Spleen (tissue), 11 donors: ENCODE measurements at regions not wholly inside any gene's neighbourhood (a gene's known extent, or its start where the extent isn't known, plus 50 kb on each side); places are given as distances from the start of the nearest gene placed in this dataset.
"Not testable (repeated sequence)": the region's sequence is repeated elsewhere in the genome, so short reads cannot be mapped to it uniquely, and the experiment has no call there.

ENCODE experiments used
- DNase-seq: peaks from one replicate; pipeline ENCODE4 v3.0.0-alpha.2; 2020
- H3K27ac ChIP-seq, 8 donors: fragments of 200-600 bp; sonication (generic) in 7 of 8; 1 replicate in 4 of 8; 2 replicates in 4 of 8; pipeline versions ENCODE4 v1.5.0 to v1.8.0; 2016 to 2021; ENCODE audit warnings: inconsistent platforms in 4 of 8, mild to moderate bottlenecking in 4 of 8, moderate library complexity in 1 of 8
- H3K27me3 ChIP-seq, 7 donors: fragments of 200-600 bp; sonication (generic) in 6 of 7; replicated peaks in 1 of 7; 1 replicate in 4 of 7; 2 replicates in 3 of 7; pipeline versions ENCODE4 v1.5.0 to v1.8.0; 2016 to 2021; ENCODE audit warnings: inconsistent platforms in 3 of 7, mild to moderate bottlenecking in 1 of 7
- H3K36me3 ChIP-seq, 6 donors: fragments of 200-600 bp; sonication (generic) in 5 of 6; 1 replicate in 4 of 6; 2 replicates in 2 of 6; pipeline versions ENCODE4 v1.5.0 to v1.8.0; 2016 to 2021; ENCODE audit warnings: inconsistent platforms in 2 of 6
- H3K4me1 ChIP-seq, 6 donors: fragments of 200-600 bp; sonication (generic) in 5 of 6; 1 replicate in 3 of 6; 2 replicates in 3 of 6; pipeline versions ENCODE4 v1.5.0 to v1.8.0; 2016 to 2021; ENCODE audit warnings: inconsistent platforms in 3 of 6
- H3K4me3 ChIP-seq, 8 donors: fragments of 200-600 bp; sonication (generic) in 7 of 8; 1 replicate in 4 of 8; 2 replicates in 4 of 8; pipeline versions ENCODE4 v1.5.0 to v1.8.0; 2016 to 2021; ENCODE audit warnings: inconsistent platforms in 4 of 8, mild to moderate bottlenecking in 4 of 8, moderate library complexity in 2 of 8
- H3K9me3 ChIP-seq, 8 donors: fragments of 200-600 bp; sonication (generic) in 7 of 8; 1 replicate in 4 of 8; 2 replicates in 4 of 8; pipeline versions ENCODE4 v1.5.0 to v1.8.0; 2016 to 2021; ENCODE audit warnings: inconsistent platforms in 4 of 8
- POLR2A ChIP-seq, 3 donors: fragments of 450-650 bp; IDR thresholded peaks; one replicate each; pipeline ENCODE4 v1.5.1; 2017; ENCODE audit warnings: antibody characterized with exemption in 3 of 3, mild to moderate bottlenecking in 1 of 3
- POLR2AphosphoS5 ChIP-seq, 3 donors: sonication (generic); formaldehyde crosslinking; IDR thresholded peaks; one replicate each; pipeline ENCODE4 v1.5.1; 2017; ENCODE audit warnings: antibody characterized with exemption in 3 of 3
- WGBS, 5 donors: extraction: QIAGEN DNeasy Blood & Tissue Kit in 3 of 5; methylation state at CpG; one replicate each; pipeline versions ENCODE4 v1.1.5 to v1.1.7; 2013 to 2018; 5-methylcytosine and 5-hydroxymethylcytosine counted together
- intact Hi-C: fragments of 100-400 bp; cut with DNase I; formaldehyde crosslinking; loops from one replicate; pipeline ENCODE4 v1.15.0; 2023; ENCODE audit warnings: low total_unique reads
- TF ChIP-seq, protein P1 (sequence below), 11 experiments: fragments of 200-600 bp in 7 of 11; fragments of 450-650 bp in 4 of 11; sonication (generic) in 4 of 11; IDR thresholded peaks in 8 of 11; conservative IDR thresholded peaks in 3 of 11; 1 replicate in 7 of 11; 2 replicates in 4 of 11; pipeline versions ENCODE4 v1.4.0 to v1.8.0; 2016 to 2021; ENCODE audit warnings: antibody characterized with exemption in 11 of 11, inconsistent platforms in 4 of 11, mild to moderate bottlenecking in 1 of 11
- donor health status: healthy with polysubstance abuse.
- donor health status: DM: no; HTN: no; CAD: no; lungs with moderate emphysema.
- donor health status: DM: no; HTN: no; CAD: no.
- donor health status: Bipolar disorder and iron deficiency.
- donor health status: healthy.
- donor health status: DM: no; HTN: no; CAD: no.
- donor health status: DM: yes; HTN: yes; CAD: no.

DNA sequence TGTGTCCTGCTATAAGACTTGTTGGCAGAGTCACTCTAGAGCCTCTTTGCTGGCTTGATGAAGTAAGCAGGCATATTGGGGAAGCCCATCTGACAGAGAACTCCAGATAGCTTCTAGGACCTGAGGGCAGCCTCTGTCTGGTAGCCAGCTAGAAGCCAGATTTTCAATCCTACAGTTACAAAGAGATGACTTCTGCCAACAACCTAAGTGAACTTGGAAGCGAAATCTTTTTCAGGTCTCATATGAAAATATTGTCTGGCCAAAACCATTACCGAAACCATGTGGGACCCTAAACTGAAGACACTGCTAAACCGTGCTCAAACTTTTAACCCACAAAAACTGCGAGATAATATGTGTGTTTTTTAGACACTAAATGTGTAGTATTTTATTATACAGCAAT lies 140.9 kb downstream of the MRPS30 start:
- no peaks in the 10 kb centered on the region for H3K36me3 ChIP-seq
- no peak for DNase-seq
- H3K27ac ChIP-seq, result no peak overlapping the region
- H3K4me1 ChIP-seq, result no peaks in the 10 kb centered on the region
- 87 to 97% (median 90%) methylated on average over 4 of the region's 4 CpGs for WGBS, 5 donors
- H3K4me3 ChIP-seq, result no peak overlapping the region
- intact Hi-C loops, result no loop called here
- TF ChIP-seq POLR2AphosphoS5 (IDR thresholded peaks at IDR 0.05) (no peak), POLR2A (IDR thresholded peaks at IDR 0.05) (no peak)
- TF ChIP-seq, protein P1, sequence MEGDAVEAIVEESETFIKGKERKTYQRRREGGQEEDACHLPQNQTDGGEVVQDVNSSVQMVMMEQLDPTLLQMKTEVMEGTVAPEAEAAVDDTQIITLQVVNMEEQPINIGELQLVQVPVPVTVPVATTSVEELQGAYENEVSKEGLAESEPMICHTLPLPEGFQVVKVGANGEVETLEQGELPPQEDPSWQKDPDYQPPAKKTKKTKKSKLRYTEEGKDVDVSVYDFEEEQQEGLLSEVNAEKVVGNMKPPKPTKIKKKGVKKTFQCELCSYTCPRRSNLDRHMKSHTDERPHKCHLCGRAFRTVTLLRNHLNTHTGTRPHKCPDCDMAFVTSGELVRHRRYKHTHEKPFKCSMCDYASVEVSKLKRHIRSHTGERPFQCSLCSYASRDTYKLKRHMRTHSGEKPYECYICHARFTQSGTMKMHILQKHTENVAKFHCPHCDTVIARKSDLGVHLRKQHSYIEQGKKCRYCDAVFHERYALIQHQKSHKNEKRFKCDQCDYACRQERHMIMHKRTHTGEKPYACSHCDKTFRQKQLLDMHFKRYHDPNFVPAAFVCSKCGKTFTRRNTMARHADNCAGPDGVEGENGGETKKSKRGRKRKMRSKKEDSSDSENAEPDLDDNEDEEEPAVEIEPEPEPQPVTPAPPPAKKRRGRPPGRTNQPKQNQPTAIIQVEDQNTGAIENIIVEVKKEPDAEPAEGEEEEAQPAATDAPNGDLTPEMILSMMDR (IDR thresholded peaks at IDR 0.05 in 8 of 11, conservative IDR thresholded peaks at IDR 0.05 in 3 of 11), result no peak
- H3K9me3 ChIP-seq, result no peaks in the 10 kb centered on the region
- no peaks in the 10 kb centered on the region for H3K27me3 ChIP-seq

DNA sequence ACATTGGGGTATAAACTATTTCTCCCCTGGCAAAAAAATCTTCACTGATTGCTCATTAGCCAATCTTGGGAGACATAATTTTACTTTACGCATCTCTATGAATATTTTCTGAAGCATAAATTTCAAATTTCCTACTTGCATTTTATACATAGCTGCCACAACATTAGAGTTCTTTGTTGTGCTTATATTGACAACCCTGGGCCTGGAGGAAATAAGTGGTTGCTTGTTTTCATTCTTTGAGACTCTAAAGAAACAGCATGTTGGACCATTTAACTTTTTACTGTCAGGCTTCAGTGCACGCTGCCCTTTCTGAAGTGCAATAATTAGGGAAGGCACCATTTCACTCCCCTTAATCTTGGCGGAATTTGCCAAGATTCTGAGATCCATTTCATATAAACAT lies 142.6 kb downstream of the MRPS30 start:
- no peak for DNase-seq
- Histone ChIP-seq H3K4me1 (no peaks in the 10 kb centered on the region), H3K36me3 (no peaks in the 10 kb centered on the region), H3K27ac (no peak overlapping the region), H3K27me3 (no peaks in the 10 kb centered on the region), H3K9me3 (no peaks in the 10 kb centered on the region), H3K4me3 (no peak overlapping the region)
- TF ChIP-seq, protein P1 (IDR thresholded peaks at IDR 0.05 in 8 of 11, conservative IDR thresholded peaks at IDR 0.05 in 3 of 11), result no peak
- no peak for TF ChIP-seq POLR2AphosphoS5 (IDR thresholded peaks at IDR 0.05)
- TF ChIP-seq POLR2A (IDR thresholded peaks at IDR 0.05), result no peak
- WGBS, 5 donors, result 86 to 95% (median 89%) methylated on average over 3 of the region's 3 CpGs
- intact Hi-C loops, result no loop called here

DNA sequence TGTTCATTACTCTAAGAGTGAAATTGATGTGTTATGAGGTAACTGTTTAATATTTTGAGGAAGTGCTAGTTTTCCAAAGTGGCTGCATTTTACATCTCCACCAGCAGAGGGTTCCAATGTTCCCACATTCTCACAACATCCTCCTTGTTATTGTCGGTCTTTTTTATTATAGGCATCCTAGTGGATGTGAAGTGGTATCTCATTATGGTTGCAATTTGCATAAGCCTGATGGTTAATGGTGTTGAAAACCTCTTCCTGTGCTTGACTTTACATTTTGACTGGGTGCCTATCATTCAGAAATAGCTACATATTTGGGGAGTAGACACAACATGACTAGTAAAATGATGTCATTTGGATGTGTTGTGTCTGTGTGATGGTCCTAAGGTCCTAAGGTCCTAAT lies 143.6 kb downstream of the MRPS30 start:
- intact Hi-C loops, result no loop called here
- Histone ChIP-seq H3K9me3 (no peaks in the 10 kb centered on the region), H3K27ac (no peak overlapping the region), H3K4me3 (no peak overlapping the region), H3K27me3 (no peaks in the 10 kb centered on the region), H3K4me1 (no peaks in the 10 kb centered on the region), H3K36me3 (no peaks in the 10 kb centered on the region)
- no peak for DNase-seq
- 0 to 10% (median 8%) methylated on average over 1 of the region's 1 CpG for WGBS, 5 donors
- TF ChIP-seq, protein P1 (IDR thresholded peaks at IDR 0.05 in 8 of 11, conservative IDR thresholded peaks at IDR 0.05 in 3 of 11), result peak in 7 of 11 experiments; percentile 35 to 57 (median 51)
- TF ChIP-seq POLR2AphosphoS5 (IDR thresholded peaks at IDR 0.05), result no peak

DNA sequence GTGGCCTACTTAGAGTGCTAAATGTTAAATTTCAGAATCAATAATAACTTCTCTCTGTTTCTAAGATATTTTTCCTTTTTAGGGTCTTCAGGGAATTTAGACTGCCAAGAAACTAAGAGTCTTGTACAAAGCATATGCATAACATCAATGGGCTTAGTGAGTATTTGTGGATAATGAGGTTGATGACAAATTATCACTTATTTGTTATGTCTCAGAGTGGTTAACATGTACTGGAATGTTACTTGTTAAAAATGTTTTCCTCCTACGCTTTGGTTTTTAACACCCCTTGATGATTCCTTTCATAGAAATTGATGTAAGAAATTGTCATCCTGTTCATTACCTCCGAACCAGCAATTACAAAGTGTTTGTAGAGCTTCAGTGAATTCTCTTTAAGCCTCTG lies 144.3 kb downstream of the MRPS30 start:
- TF ChIP-seq POLR2A (IDR thresholded peaks at IDR 0.05), result no peak
- TF ChIP-seq, protein P1 (IDR thresholded peaks at IDR 0.05 in 8 of 11, conservative IDR thresholded peaks at IDR 0.05 in 3 of 11), result no peak
- TF ChIP-seq POLR2AphosphoS5 (IDR thresholded peaks at IDR 0.05), result no peak
- Histone ChIP-seq H3K4me1 (no peaks in the 10 kb centered on the region), H3K27me3 (no peaks in the 10 kb centered on the region), H3K27ac (no peak overlapping the region), H3K4me3 (no peak overlapping the region), H3K9me3 (no peaks in the 10 kb centered on the region), H3K36me3 (no peaks in the 10 kb centered on the region)
- intact Hi-C loops, result no loop called here
- 69 to 84% (median 78%) methylated on average over 2 of the region's 2 CpGs for WGBS, 5 donors
- no peak for DNase-seq

DNA sequence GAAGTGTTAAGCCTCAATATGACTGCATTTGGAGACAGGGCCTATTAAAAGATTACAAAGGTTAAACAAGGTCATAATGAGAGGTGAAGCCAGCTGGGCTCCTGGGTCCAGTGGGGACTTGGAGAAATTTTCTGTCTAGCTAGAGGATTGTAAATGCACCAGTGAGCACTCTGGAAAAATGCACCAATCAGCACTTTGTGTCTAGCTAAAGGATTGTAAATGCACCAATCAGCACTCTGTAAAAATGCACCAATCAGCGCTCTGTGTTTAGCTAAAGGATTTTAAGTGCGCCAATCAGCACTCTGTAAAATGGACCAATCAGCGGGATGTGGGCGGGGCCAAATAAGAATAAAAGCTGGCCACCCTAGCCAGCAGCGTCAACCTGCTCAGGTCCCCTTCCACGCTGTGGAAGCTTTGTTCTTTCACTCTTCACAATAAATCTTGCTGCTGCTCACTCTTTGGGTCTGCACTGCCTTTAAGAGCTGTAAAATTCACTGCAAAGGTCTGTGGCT lies 150.3 kb downstream of the MRPS30 start:
- H3K27me3 ChIP-seq, H3K4me1 ChIP-seq, DNase-seq, H3K27ac ChIP-seq, intact Hi-C loops, H3K36me3 ChIP-seq, H3K4me3 ChIP-seq: not testable (repeated sequence)
- peaks cover 0 to 11% (median 0%) of the 10 kb centered on the region in 8 donors for H3K9me3 ChIP-seq
- WGBS, 5 donors, result 82 to 89% (median 86%) methylated on average over 6 of the region's 6 CpGs
